Chondrocyte (in vitro differentiated cells): ENCODE measurements at regions not wholly inside any gene's neighbourhood (a gene's known extent, or its start where the extent isn't known, plus 50 kb on each side); places are given as distances from the start of the nearest gene placed in this dataset.

Experiments
- DNase-seq: peaks from one replicate; pipeline ENCODE4 v3.0.0; 2021; ENCODE audit warnings: mixed read lengths, low spot score
- H3K27ac Mint-ChIP-seq: one replicate; pipeline ENCODE4 v1.8.0; 2021; ENCODE audit warnings: mild to moderate bottlenecking, moderate library complexity, mixed read lengths; ENCODE audit not compliant: unreplicated experiment
- H3K27me3 Mint-ChIP-seq: 2 replicates; pipeline ENCODE4 v1.8.0; 2021; ENCODE audit warnings: low read depth, mixed read lengths
- H3K36me3 Mint-ChIP-seq: 2 replicates; pipeline ENCODE4 v1.8.0; 2021; ENCODE audit warnings: low read depth, mixed read lengths
- H3K4me1 Mint-ChIP-seq: 2 replicates; pipeline ENCODE4 v1.8.0; 2021; ENCODE audit warnings: low read depth, mild to moderate bottlenecking, mixed read lengths
- H3K4me3 Mint-ChIP-seq: one replicate; pipeline ENCODE4 v1.8.0; 2021; ENCODE audit warnings: mild to moderate bottlenecking, moderate library complexity, mixed read lengths; ENCODE audit not compliant: unreplicated experiment
- H3K9me3 Mint-ChIP-seq: 2 replicates; pipeline ENCODE4 v1.8.0; 2021; ENCODE audit warnings: low read depth, mixed read lengths
- TF ChIP-seq, protein P1 (sequence below): fragments of 200-600 bp; sonication (generic); IDR thresholded peaks from 2 replicates; pipeline ENCODE4 v1.5.0; 2021; ENCODE audit warnings: antibody characterized with exemption, mild to moderate bottlenecking, moderate library complexity

DNA sequence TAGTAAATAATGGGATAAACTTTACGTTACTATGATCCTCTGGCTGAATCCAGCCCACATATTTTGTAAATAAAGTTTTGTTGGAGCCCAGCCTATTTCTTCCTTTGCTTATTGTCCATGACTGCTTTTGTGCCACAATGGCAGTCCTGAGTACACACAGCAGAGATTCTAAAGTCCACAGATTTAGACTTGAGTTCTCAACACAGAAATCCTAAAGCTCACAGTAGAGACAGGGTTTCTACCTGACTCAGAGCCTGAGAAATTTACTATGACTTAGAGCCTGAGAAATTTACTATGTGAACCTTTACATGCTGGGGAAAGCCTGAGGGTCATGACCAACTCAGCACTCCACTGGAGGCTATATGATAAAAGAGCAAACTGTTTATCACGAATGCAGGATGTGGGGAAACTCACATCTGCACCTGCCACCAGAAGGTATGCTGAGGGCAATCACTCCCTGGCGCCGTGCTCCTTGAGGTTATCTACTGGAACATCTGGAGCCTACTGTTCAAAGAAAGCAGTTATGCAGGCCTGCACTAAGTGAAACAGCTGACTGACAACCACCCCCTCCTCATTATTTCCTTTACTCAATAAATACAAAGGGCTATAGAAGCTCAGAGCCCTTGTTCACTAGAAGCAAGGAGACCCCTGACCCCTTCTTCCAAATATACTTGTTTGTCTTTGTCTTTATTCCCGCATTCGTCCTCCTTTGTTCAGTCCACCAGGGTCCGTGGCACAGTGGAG, 52.6 kb upstream of the BICD1 start:
- DNase-seq = no peak
- TF ChIP-seq, protein P1, sequence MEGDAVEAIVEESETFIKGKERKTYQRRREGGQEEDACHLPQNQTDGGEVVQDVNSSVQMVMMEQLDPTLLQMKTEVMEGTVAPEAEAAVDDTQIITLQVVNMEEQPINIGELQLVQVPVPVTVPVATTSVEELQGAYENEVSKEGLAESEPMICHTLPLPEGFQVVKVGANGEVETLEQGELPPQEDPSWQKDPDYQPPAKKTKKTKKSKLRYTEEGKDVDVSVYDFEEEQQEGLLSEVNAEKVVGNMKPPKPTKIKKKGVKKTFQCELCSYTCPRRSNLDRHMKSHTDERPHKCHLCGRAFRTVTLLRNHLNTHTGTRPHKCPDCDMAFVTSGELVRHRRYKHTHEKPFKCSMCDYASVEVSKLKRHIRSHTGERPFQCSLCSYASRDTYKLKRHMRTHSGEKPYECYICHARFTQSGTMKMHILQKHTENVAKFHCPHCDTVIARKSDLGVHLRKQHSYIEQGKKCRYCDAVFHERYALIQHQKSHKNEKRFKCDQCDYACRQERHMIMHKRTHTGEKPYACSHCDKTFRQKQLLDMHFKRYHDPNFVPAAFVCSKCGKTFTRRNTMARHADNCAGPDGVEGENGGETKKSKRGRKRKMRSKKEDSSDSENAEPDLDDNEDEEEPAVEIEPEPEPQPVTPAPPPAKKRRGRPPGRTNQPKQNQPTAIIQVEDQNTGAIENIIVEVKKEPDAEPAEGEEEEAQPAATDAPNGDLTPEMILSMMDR = no peak
- peaks cover 7% of the 10 kb centered on the region for H3K9me3 Mint-ChIP-seq

More for the DNA sequence above, 52.6 kb upstream of the BICD1 start:
- Mint-ChIP-seq H3K4me1 (peaks cover 8% of the 10 kb centered on the region), H3K4me3 (no peak overlapping the region), H3K27me3 (no peaks in the 10 kb centered on the region), H3K36me3 (no peaks in the 10 kb centered on the region), H3K27ac (no peak overlapping the region)
